Skin of body (tissue), 1 donor: ENCODE measurements at regions not wholly inside any gene's neighbourhood (a gene's known extent, or its start where the extent isn't known, plus 50 kb on each side); places are given as distances from the start of the nearest gene placed in this dataset.

Experiments
- DNase-seq: peaks from one replicate; lab custom pipeline; 2025; lab: John Stamatoyannopoulos, UW

DNA sequence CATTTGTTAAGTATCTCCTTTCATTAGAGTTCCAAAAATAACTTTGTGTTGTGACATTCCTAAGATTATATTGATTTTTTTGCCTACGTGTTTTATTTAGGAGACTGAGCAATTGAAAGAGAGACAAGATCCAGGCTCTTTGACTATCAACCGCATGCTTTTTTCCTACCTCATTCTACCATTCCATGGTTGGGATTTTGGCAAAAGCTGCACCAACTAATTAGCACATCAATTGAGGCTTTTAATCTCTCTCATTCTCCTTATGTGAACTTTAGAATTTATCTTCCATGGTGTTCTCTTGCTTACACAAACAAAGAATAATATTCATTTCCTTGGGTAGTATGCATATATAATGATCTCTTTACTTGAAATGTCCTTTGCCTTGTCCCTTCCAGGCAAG lies 338.7 kb upstream of the SMC2 start:
- no peak for DNase-seq

DNA sequence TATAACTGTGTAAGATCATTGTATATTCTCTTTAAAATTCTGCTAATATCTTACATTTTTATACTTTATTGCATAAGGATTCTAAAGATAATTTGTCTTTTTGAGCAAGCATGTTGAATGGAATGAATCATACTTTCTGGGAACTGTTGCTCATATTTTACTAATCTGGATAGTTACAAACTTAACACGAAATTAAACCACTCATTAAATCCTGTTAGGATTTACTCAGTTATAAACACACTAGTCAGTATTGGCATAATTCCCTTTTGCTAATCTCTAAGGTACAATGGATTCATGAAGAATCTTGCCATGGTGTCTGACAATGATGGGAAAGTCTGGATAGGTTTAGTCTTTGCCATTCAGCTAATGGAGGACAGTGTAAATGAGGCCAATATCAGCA lies 338.1 kb upstream of the SMC2 start:
- DNase-seq = no peak

DNA sequence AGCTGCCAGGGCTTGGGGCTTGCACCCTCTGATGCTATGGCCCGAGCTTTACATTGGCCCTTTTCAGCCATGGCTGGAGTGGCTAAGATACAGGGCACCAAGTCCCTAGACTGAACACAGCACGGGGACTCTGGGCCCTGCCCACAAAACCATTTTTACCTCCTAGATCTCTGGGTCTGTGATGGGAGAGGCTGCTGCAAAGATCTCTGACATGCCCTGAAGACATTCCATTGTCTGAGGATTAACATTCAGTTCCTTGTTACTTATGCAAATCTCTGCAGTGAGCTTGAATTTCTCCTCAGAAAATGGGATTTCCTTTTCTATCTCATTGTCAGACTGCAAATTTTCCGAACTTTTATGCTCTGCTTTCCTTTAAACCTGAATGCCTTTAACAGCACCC lies 337.0 kb upstream of the SMC2 start:
- DNase-seq = no peak

DNA sequence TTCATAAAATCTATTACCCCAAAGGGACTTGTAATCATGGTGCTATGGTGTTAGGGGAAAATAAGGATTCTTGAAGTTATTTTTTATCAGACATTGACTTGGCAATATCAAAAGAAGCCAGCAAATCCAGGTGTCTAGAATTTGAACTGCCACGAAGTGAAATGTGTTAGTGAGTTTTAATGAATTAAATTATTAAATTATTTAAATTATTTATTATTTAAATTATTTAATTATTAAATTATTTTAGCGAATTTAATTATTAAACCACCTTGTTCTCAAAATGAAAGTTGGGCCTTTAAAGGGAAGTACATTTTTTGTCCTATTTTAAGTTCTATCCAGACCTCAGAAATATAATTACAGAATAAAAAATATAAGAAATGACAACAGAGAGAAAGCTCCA lies 332.6 kb upstream of the SMC2 start:
- no peak for DNase-seq

DNA sequence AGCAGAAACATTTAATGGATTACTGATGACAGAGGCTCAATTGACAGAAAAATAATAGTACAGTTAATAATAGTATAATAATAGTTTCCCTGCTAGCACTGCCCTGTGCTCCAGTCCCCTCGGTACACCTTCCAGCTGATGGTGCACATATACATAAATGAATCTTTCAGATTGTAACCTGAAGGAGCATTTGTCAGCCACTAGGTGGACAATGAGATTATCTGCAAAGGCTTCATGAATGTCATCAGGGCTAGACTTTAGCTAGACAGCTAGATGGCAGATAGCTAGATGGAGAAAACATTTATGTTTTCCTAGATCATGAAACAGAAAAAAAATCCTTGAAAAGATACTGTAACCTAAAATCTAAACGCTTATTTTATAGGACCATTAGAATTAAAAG lies 304.4 kb upstream of the SMC2 start:
- DNase-seq = no peak

DNA sequence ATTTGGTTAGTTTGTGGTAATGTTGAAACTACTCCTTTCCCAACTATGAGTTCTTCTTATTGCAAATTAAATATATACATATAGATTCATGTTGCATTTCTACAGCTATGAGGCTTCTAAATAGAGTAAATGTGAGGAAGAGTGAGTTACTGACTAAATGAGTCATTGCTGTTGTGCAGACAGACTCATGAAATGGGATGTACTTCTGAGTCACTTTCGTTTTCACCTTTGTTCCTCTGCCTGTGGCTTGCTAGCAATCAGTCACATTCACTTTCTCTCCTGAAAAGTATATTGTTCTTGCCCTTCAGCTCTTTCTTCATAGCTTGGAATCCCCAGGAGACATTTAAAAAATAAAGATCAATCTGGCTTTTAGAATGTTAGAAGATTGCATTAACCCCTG lies 295.5 kb upstream of the SMC2 start:
- no peak for DNase-seq

DNA sequence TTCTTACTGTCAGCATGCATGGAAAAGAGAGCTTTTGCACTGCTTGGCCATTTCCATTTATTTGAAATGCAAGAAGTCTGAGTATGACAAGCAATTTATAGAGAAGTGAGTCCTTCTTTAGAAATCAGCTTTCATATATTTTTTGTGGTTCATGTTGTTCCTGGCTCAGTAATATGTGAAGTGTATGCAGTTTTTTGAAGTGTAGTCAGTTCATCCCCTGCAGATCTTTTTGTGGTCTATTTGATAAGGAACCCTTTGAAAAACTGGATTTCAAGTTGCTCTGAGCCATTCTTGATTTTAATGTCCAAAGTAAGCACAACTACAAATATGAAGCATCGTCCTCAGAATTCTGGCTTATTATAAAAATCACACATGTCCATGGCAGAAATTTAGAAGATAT lies 294.1 kb upstream of the SMC2 start:
- DNase-seq = no peak

DNA sequence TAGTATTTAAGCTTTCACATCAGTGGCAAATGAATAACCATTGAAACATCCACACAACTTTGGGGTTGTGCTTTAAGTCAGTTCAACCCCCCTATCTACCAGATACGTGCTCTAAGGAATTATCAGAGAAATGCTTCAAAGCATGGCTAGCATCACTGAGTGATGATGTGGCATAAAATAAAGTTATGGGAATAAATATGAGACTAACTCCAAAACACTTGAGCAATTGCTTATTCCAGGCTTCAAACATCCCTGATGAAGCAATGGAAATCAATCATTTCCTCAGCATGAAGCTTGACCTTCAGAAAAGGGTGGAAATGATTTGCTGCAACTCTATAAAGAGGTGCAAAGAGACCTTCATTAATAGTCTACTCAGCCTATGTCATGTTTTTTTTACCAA lies 292.0 kb upstream of the SMC2 start:
- DNase-seq = no peak

DNA sequence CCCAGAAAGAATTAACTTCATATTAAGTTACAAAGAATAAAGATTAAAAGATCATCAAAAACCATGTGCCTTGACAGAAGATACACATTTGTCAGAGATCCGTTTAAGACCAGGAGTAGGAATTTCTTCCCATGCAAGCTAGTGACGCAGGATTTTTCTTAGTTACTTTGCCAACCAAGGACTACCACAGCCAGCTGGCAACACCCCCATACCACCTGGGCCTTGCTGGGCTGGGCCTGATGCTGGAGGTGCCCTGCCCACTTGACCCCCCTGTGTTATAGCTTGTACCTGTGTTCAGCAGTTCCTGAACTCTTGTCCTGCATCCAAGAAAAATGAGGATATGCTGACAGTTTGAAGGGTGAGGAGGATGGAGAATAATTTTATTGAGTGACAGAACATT lies 290.9 kb upstream of the SMC2 start:
- no peak for DNase-seq

DNA sequence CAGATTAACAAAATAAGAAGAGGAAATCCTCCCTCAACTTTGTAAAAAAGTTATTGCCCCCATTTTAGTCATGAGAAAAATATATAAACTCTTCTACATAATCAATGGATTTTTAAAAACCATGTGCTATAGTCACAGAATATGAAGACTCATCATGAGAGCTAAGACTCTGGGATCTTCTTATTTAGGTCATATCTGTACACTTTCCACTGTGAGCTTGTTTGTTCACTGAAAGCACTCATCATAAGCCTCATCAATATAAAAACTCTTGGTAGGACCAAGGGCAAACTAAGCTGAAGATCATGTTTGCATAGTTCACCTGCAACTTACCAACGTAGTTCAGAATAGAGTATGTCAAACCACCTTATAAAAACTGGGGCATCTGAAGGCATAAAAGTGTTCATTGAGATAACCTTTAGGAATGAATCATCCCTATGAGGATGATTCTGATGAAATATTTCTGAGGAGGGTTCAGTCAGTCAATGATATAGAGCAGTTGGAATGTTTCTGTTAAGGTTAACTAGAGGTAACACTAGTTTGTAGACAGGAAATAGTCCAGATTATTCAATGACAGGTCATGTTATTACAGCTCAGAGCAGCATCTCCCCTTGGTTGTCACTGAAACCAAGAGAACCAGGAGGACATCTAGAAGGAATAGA lies 289.9 kb upstream of the SMC2 start:
- DNase-seq = no peak

DNA sequence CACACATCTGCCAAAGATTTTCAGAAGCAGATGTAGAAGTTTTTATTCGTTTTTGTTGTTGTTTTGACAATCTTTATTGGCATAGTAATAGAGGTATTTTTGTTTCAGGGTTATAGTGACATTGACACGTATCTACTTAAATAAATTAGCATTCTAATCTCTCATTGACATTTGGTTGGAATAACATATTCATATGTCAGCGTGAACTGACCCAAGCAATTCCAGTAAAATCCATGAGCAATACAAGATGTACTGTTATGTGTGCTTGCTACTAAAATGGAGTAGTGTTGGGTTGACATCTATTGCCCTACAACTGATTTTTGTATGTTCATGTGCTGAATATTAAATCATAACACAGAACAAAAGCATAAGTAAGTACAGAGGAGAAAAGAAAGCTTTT lies 284.4 kb upstream of the SMC2 start:
- DNase-seq = no peak

DNA sequence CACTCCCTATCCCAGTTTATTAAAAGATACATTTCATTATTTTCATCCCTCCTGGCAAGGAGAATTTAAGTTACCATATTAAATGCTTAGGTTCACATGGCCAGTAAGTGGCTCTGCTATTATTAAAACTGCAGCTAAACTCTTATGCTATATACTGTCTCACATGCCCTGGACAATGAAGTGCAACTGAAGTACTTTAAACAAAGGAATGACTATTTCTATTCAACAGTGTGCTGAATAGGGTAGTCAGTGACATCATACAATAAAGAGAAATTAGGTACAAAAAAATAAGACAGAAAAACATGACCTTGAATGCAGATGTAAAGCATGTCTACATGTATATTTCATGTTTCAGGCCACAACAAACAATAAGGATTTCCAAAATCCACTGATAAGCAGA lies 282.6 kb upstream of the SMC2 start:
- DNase-seq = no peak

DNA sequence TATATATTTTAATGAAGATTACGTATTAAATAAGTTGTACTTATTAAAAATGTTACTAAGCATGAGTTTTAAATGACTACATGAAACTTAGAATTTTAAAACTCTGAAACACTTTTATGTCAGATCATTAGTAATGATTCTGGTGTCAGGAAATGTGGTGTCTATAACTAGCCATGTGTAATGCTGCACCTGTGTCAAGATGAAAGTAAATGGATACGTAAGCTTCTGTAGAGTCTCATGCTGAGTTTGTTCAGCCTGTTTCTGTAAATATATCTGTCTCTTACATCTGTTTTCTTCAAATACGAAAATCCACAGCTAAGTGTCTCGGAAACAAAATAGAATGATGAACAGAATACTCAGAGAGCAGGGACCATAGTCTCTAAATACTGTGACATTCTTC lies 278.0 kb upstream of the SMC2 start:
- no peak for DNase-seq

DNA sequence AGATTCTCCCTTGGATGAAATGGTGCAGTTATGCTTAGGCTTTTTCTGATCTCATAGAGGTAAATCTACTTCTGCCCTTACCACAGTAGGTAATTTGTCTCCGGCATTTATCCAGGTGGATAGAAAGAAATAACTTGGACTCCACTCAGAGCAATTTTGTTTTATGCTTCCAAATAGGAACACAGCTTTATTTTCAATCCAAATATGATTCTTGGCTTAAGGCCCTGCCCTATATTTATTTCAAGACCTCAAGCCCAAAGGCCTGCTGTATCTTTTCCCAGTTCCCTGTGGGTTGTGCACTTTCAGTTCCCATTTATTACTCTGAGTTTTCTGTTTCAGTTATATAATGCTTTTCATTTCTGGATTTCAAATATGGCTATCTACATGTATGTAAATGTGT lies 274.2 kb upstream of the SMC2 start:
- no peak for DNase-seq

DNA sequence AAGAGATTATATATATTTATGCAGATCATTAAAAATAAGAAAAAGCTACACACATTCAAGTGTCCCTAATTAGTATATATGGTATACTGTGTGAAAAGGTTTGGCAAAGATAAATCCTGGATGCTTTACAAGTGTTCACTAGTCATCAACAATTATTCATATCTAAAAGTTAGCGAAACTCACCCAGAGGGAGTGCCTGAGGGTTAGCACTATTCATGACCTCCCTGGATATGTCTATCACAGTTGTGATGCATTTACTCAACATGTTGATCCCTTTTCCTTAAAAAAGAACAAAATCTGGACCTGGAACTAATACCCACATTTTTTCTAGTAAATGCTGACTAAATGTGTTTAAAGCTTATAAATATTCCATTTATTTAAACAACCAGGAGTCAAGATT lies 273.0 kb upstream of the SMC2 start:
- DNase-seq = no peak

DNA sequence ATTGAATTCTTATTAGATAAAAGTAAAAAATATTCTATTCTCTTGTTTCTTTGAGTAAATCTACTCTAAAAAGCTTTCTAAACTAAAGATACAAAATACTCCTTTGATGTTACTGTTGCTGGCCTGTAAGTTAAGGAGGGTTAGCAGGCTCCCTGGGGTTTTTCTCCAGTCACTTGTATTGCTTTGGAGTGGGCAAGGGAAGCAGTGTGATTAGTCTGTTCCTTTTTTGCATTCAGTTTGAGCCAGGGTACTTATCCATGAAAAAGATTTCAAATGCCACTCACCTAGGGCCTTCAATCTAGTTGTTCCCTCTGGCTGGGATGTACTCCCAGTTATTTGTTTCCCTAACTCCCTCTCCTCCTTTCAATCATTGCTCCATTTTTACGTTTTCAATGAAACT lies 256.2 kb upstream of the SMC2 start:
- DNase-seq = no peak

DNA sequence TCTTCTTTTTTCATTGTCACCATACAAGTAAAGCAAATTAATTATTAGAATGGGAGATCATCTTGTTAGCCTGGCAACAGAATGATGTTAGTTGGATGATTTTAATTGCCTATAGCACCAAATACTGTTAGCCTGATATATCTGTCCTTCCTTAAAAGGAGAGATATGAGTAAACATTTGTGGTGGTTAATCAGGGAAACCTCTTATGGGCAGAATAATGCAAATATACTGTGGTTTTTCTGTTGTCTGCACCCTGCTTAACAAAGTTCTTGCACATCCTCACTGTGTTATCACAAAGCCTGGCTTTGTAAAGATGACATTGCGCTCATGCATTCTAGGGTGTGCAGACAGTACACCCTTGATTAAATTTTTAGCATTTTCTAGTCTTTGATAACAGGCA lies 254.9 kb upstream of the SMC2 start:
- DNase-seq = no peak

DNA sequence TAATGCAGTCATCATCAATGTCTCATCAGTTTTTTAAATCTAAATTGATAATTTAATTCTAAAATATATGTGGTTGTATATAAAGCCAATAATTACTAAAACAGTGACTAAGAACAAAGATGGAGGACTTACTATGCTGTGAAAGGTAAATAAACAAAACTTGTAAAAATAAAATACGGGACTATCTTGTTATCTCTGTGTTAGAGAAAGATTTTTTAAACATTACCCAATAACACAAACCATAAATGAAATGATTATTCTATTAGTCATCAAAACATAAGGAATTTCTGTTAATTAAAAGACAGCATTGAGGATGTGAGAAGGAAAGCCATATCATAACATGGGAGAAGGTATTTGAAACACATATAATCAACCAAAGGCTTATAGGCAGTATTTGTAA lies 226.2 kb upstream of the SMC2 start:
- no peak for DNase-seq

DNA sequence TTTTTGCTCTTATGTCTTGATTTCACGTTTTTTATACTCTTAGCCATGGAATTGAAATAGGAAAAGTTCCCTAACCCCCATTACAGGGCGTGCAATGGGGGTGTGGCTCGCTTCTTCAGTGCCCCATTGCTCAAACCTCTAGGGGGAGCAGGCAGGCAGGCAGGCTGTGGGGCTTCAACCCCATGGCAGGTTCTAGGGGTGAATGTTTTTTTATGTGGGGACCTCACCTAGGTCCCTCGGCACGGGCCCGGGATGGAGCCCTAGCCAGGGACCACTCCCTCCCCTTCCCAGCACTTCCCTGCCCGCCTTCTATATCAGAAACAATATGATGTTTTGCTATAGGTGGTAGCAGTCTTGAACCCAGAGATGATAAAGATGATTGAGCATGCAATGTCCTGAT lies 221.3 kb upstream of the SMC2 start:
- DNase-seq = no peak

DNA sequence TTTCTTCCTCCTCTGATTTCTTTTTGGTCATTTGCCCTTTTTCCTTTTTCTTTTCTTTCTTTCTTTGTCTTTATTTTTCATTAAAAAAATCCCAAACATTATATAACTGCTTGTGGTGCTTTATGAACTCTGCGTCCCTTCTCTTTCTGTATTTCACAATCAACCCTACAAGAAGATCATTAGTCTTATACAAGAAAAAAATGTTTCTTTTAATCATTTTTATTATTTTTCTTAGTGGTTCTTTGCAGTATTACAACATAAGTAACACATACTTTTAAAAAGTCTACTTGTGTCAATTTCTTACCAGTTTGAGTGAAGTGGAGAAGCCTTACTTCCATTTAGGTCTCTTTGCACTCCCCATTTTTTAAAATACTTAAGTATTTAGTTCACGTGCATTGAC lies 212.7 kb upstream of the SMC2 start:
- no peak for DNase-seq

DNA sequence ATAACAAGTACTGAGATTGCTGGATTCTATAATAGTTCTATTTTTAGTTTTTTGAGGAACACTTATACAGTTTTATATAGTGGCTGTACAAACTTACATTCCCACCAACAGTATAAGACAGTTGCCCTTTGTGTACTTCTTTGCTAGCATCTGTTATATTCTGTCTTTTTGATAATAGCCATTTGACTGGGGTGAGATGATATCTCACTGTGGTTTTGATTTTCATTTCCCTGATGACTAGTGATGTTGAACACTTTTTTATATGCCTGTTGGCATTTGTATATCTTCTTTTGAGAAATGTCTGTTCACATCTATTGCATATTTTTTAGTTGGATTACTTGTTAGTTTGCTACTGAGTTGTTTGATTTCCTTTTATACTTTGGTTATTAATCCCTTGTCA lies 204.1 kb upstream of the SMC2 start:
- no peak for DNase-seq

DNA sequence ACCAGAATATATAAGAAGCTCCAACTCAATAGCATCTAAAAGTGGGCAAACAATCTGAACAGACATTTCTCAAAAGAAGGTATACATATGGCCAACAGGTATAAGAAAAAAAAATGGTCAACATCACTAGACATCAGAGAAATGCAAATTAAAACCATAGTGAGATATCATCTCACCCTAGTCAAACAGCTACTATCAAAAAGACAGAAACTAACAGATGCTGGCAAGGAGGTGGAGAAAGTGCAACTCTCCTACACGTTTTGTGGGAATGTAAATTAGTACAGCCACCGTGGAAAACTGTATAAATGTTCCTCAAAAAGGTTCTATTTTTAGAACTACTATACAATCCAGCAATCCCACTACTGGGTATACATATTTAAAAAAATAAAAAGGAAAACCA lies 199.9 kb upstream of the SMC2 start:
- DNase-seq = no peak

DNA sequence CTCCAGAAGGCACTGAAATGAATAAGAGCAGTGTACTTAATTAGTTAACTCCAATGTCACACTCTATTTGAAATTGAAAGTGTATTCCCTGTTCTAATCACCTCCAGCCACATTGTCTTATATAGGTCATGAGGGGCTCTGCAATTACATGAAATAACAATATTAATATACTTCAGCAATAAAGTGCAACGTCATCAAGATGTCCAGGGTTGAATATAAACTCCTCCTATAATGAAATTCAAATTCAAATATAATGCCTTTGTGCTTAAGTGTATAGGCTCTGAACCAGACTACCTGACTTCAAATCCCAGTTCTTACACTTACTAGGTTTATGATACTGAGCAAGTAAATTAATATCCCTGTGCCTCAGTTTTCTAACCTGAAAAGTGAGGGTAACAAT lies 195.6 kb upstream of the SMC2 start:
- no peak for DNase-seq

DNA sequence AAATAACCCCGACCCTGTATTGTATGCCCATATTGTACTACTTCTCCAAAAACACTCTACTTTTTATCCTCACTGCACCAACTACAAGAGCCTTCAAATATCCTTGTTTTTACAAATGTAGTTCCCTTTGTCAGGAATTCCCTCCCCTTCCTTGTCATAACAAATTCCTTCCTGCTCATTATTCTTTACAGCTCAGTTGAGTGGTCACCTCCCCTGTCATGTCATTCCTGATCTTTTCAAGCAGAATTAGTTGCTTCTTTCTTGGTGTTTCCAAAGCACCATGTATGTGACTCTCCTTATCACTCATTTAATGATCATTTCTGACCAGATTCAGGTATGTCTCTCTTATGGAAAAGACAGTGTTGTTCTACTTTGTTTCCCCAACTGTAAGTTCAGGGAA lies 194.2 kb upstream of the SMC2 start:
- DNase-seq = no peak
